ENCODE measurements at regions not wholly inside any gene's neighbourhood (a gene's known extent, or its start where the extent isn't known, plus 50 kb on each side); places are given as distances from the start of the nearest gene placed in this dataset.

- no peak for TF ChIP-seq CTCF (IDR thresholded peaks at IDR 0.05)
- no peak for TF ChIP-seq EP300 (IDR thresholded peaks at IDR 0.05)
- no peak for TF ChIP-seq POLR2AphosphoS5 (IDR thresholded peaks at IDR 0.05)
- TF ChIP-seq POLR2A (IDR thresholded peaks at IDR 0.05), result no peak
Measured at GRCh38 chr21:14758849-14759248, 212.7 kb upstream of the SAMSN1 start.
